Neuron (in vitro differentiated cells): ENCODE measurements at regions not wholly inside any gene's neighbourhood (a gene's known extent, or its start where the extent isn't known, plus 50 kb on each side); places are given as distances from the start of the nearest gene placed in this dataset.
"Not testable (repeated sequence)": the region's sequence is repeated elsewhere in the genome, so short reads cannot be mapped to it uniquely, and the experiment has no call there.

ENCODE experiments used
- H2AFZ ChIP-seq: one replicate; pipeline ENCODE4 v1.6.1; 2013; ENCODE audit warnings: low read depth, mild to moderate bottlenecking, inconsistent platforms, low read length, moderate library complexity
- H3K27me3 ChIP-seq: one replicate; pipeline ENCODE4 v1.6.1; 2013; ENCODE audit warnings: low read length; ENCODE audit not compliant: insufficient read depth
- H3K36me3 ChIP-seq: one replicate; pipeline ENCODE4 v1.6.1; 2013; ENCODE audit warnings: low read length; ENCODE audit not compliant: insufficient read depth
- H3K4me1 ChIP-seq: one replicate; pipeline ENCODE4 v1.6.1; 2013; ENCODE audit warnings: low read length; ENCODE audit not compliant: insufficient read depth
- H3K4me3 ChIP-seq: 2 replicates; pipeline ENCODE4 v1.5.1; 2013; ENCODE audit warnings: mild to moderate bottlenecking, low read length, moderate library complexity
- H3K9me3 ChIP-seq: one replicate; pipeline ENCODE4 v1.6.1; 2013; ENCODE audit warnings: low read length

DNA sequence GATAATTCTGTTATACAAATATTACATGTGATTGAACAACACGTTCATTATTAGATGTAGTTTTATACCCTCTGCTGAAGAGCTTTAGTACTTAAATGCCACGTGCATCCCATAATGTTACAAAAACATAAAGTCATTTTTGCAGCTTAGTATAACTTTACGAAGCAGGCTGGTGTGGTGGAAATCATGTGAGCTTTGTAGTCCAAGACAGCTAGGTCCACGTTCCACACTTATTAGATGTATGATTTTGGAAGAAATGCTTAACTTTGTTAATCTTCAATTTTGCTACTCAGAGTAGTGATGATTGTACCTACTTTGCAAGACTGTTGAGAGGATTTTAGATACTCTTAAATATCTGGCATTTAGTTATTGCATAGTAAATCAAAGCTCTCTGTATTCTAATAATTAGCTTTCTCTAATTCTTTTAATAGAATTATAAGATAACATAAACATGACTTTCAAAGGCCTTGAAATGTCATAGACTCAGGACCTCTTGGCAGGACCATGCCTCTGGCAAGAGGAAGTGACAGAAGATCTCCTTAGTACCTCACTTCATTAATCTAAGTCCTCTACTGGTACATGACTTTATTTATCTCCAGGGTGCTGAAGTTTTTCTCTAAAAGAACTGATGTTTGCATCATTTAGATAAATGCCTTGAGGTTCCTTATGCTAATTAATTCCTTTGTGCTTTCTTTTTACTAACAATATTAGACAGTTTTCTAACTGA lies 153.7 kb downstream of the PCDH20 start:
- Histone ChIP-seq H3K27me3 (no peaks in the 10 kb centered on the region), H3K4me3 (no peak overlapping the region), H3K9me3 (no peaks in the 10 kb centered on the region), H3K4me1 (no peaks in the 10 kb centered on the region), H2AFZ (no peak overlapping the region), H3K36me3 (no peaks in the 10 kb centered on the region)

- Histone ChIP-seq H3K9me3 (no peaks in the 10 kb centered on the region), H2AFZ (no peak overlapping the region), H3K4me1 (no peaks in the 10 kb centered on the region), H3K27me3 (no peaks in the 10 kb centered on the region), H3K36me3 (no peaks in the 10 kb centered on the region), H3K4me3 (no peak overlapping the region)
These were observed 157.5 kb downstream of the PCDH20 start for GRCh38 chr13:61258185-61258584.

GRCh38 chr13:61255040-61255796 lies 160.4 kb downstream of the PCDH20 start:
- no peaks in the 10 kb centered on the region for H3K4me1 ChIP-seq
- no peaks in the 10 kb centered on the region for H3K27me3 ChIP-seq
- no peak overlapping the region for H3K4me3 ChIP-seq
- H3K36me3 ChIP-seq: no peaks in the 10 kb centered on the region
- no peak overlapping the region for H2AFZ ChIP-seq
- no peaks in the 10 kb centered on the region for H3K9me3 ChIP-seq

- Histone ChIP-seq H3K36me3 (no peaks in the 10 kb centered on the region), H2AFZ (no peak overlapping the region), H3K4me1 (no peaks in the 10 kb centered on the region), H3K4me3 (no peak overlapping the region), H3K27me3 (no peaks in the 10 kb centered on the region), H3K9me3 (no peaks in the 10 kb centered on the region)
These were observed 162.4 kb downstream of the PCDH20 start for GRCh38 chr13:61253105-61253877.

GRCh38 chr13:61252213-61252612 lies 163.4 kb downstream of the PCDH20 start:
- H3K27me3 ChIP-seq: no peaks in the 10 kb centered on the region
- H3K36me3 ChIP-seq: no peaks in the 10 kb centered on the region
- H3K9me3 ChIP-seq: no peaks in the 10 kb centered on the region
- no peaks in the 10 kb centered on the region for H3K4me1 ChIP-seq
- H3K4me3 ChIP-seq: no peak overlapping the region
- H2AFZ ChIP-seq: no peak overlapping the region

GRCh38 chr13:61247149-61247936 lies 168.3 kb downstream of the PCDH20 start:
- Histone ChIP-seq H3K36me3 (no peaks in the 10 kb centered on the region), H3K4me1 (peaks cover 2% of the 10 kb centered on the region), H3K27me3 (no peaks in the 10 kb centered on the region), H3K9me3 (no peaks in the 10 kb centered on the region), H3K4me3 (no peak overlapping the region), H2AFZ (no peak overlapping the region)

GRCh38 chr13:61246351-61246750 lies 169.3 kb downstream of the PCDH20 start:
- Histone ChIP-seq H3K4me3 (no peak overlapping the region), H3K4me1 (peaks cover 2% of the 10 kb centered on the region), H3K27me3 (no peaks in the 10 kb centered on the region), H3K36me3 (no peaks in the 10 kb centered on the region), H3K9me3 (no peaks in the 10 kb centered on the region), H2AFZ (no peak overlapping the region)

GRCh38 chr13:61215601-61216000 lies 200.0 kb downstream of the PCDH20 start:
- Histone ChIP-seq H2AFZ (no peak overlapping the region), H3K9me3 (no peaks in the 10 kb centered on the region), H3K4me3 (no peak overlapping the region), H3K36me3 (no peaks in the 10 kb centered on the region), H3K4me1 (no peaks in the 10 kb centered on the region), H3K27me3 (no peaks in the 10 kb centered on the region)

DNA sequence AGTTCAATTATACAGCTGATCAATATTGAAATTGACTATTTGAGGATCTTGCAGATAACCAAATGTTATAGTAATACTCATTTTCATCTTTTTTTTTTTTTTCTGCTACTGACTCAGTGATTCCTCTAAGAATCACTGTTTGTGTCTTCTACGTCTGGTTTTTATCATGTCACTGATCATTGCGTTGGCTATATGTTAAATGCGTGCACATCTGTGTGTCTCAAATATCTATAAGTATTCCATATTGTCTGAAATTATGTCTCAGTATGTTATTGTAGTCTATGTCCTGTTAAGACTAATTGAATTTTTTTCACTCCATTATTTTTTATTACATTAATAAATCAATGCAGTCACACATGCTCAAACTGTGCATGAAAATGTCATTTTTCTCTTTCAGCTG lies 200.5 kb downstream of the PCDH20 start:
- H3K4me3 ChIP-seq: no peak overlapping the region
- H3K9me3 ChIP-seq: no peaks in the 10 kb centered on the region
- H3K27me3 ChIP-seq: no peaks in the 10 kb centered on the region
- no peaks in the 10 kb centered on the region for H3K4me1 ChIP-seq
- no peaks in the 10 kb centered on the region for H3K36me3 ChIP-seq
- no peak overlapping the region for H2AFZ ChIP-seq

- H3K9me3 ChIP-seq: no peaks in the 10 kb centered on the region
- H3K36me3 ChIP-seq: no peaks in the 10 kb centered on the region
- H3K4me3 ChIP-seq: no peak overlapping the region
- no peaks in the 10 kb centered on the region for H3K4me1 ChIP-seq
- no peaks in the 10 kb centered on the region for H3K27me3 ChIP-seq
- H2AFZ ChIP-seq: no peak overlapping the region
These were observed 201.1 kb downstream of the PCDH20 start for GRCh38 chr13:61214551-61214950.

DNA sequence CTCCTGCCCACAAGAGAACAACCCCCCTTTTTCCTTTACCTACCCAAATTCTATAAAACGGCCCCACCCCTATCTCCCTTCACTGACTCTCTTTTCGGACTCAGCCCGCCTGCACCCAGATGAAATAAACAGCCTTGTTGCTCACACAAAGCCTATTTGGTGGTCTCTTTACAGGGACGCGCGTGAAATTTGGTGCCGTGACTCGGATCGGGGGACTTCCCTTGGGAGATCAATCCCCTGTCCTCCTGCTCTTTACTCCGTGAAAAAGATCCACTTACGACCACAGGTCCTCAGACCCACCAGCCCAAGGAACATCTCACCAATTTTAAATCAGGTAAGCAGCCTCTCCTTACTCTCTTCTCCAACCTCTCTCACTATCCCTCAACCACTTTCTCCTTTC lies 209.8 kb downstream of the PCDH20 start:
- H3K4me1 ChIP-seq, H3K4me3 ChIP-seq, H3K27me3 ChIP-seq, H2AFZ ChIP-seq, H3K36me3 ChIP-seq, H3K9me3 ChIP-seq: not testable (repeated sequence)

DNA sequence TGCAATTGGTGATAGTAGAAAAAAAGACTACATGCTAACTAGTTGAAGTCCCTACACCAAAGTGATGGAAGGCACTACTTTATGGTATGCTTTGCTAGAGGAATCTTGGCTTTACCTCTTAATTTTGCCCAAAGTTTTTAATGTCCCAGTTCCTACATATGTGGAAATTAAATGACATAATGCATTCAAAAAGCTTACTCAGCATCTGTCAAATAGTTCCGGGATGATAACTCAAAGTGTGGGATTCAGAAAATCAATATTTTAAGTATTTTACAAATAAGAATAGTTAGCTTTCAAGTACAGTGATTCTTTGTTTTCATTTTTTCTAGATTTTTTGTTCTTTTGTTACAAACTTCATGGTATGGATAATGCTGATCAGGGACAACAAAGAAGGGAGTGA lies 211.6 kb downstream of the PCDH20 start:
- no peaks in the 10 kb centered on the region for H3K36me3 ChIP-seq
- H3K4me1 ChIP-seq: no peaks in the 10 kb centered on the region
- H2AFZ ChIP-seq: no peak overlapping the region
- no peak overlapping the region for H3K4me3 ChIP-seq
- H3K9me3 ChIP-seq: no peaks in the 10 kb centered on the region
- no peaks in the 10 kb centered on the region for H3K27me3 ChIP-seq

GRCh38 chr13:61202042-61202441 lies 213.6 kb downstream of the PCDH20 start:
- H3K4me1 ChIP-seq: no peaks in the 10 kb centered on the region
- H3K9me3 ChIP-seq: no peaks in the 10 kb centered on the region
- no peak overlapping the region for H3K4me3 ChIP-seq
- no peak overlapping the region for H2AFZ ChIP-seq
- no peaks in the 10 kb centered on the region for H3K36me3 ChIP-seq
- H3K27me3 ChIP-seq: no peaks in the 10 kb centered on the region
